Aorta (tissue), 5 donors: ENCODE measurements at regions not wholly inside any gene's neighbourhood (a gene's known extent, or its start where the extent isn't known, plus 50 kb on each side); places are given as distances from the start of the nearest gene placed in this dataset.
A peak's percentile ranks its signal among the peaks of the same experiment; 100 is the strongest.
"Not testable (repeated sequence)": the region's sequence is repeated elsewhere in the genome, so short reads cannot be mapped to it uniquely, and the experiment has no call there.

ENCODE experiments used
- ATAC-seq: fragments of 200-7000 bp; cut with Tn5 transposase; one replicate; pipeline ENCODE4 v1.9.1; 2022; ENCODE audit warnings: moderate library complexity; ENCODE audit not compliant: low FRiP score
- DNase-seq, 2 donors: peaks; one replicate each; pipeline ENCODE4 v3.0.0-alpha.2; 2020
- H3K27ac ChIP-seq, 2 donors: one replicate each; pipeline ENCODE4 v1.5.1; 2013; ENCODE audit warnings: low read length in 2 of 2, mild to moderate bottlenecking in 2 of 2, moderate library complexity in 2 of 2, control low read depth in 1 of 2, inconsistent platforms in 1 of 2, low read depth in 1 of 2
- H3K27me3 ChIP-seq, 2 donors: one replicate each; pipeline ENCODE4 v1.6.1; 2013; ENCODE audit warnings: control low read depth in 1 of 2, low read length in 1 of 2, mild to moderate bottlenecking in 1 of 2, moderate library complexity in 1 of 2; ENCODE audit not compliant: insufficient read depth in 2 of 2, control insufficient read depth in 1 of 2
- H3K36me3 ChIP-seq, 2 donors: one replicate each; pipeline ENCODE4 v1.6.1; 2013; ENCODE audit warnings: control low read depth in 1 of 2, low read length in 1 of 2, mild to moderate bottlenecking in 1 of 2; ENCODE audit not compliant: insufficient read depth in 2 of 2, control insufficient read depth in 1 of 2
- H3K4me1 ChIP-seq, 2 donors: one replicate each; pipeline ENCODE4 v1.6.1; 2013; ENCODE audit warnings: low read length in 2 of 2, control low read depth in 1 of 2, mild to moderate bottlenecking in 1 of 2, moderate library complexity in 1 of 2; ENCODE audit not compliant: insufficient read depth in 2 of 2, control insufficient read depth in 1 of 2
- H3K4me3 ChIP-seq, 2 donors: one replicate each; pipeline ENCODE4 v1.5.1; 2013; ENCODE audit warnings: low read length in 2 of 2, control low read depth in 1 of 2, mild to moderate bottlenecking in 1 of 2
- H3K9me3 ChIP-seq: one replicate; pipeline ENCODE4 v1.6.1; 2013; ENCODE audit warnings: mild to moderate bottlenecking, low read length; ENCODE audit not compliant: control insufficient read depth
- WGBS, 2 donors: extraction: QIAGEN DNeasy Blood & Tissue Kit; methylation state at CpG; one replicate each; pipeline ENCODE4 v1.1.7; 2013; 5-methylcytosine and 5-hydroxymethylcytosine counted together
- intact Hi-C, 2 donors: fragments of 100-400 bp; cut with DNase I; formaldehyde crosslinking; loops; one replicate each; pipeline versions ENCODE4 v1.14.2 to v1.15.0; 2022
- donor health status: healthy with polysubstance abuse.
- donor health status: Bipolar disorder and iron deficiency.
- donor health status: DM: no; HTN: no; CAD: no.
- donor health status: DM: no; HTN: no; CAD: no.
- donor health status: DM: yes; HTN: yes; CAD: no.

GRCh38 chr4:72768364-72768763 lies 199.3 kb upstream of the ADAMTS3 start:
- H3K27me3 ChIP-seq = no peaks in the 10 kb centered on the region
- H3K4me3 ChIP-seq = no peak overlapping the region
- H3K36me3 ChIP-seq = no peaks in the 10 kb centered on the region
- no peaks in the 10 kb centered on the region for H3K4me1 ChIP-seq
- intact Hi-C loops = loop anchor here in 1 of 2 donors (10.0 kb wide), 1 partner anchor 64 kb away; no protein-coding TSS in a partner anchor
- 4 to 5% methylated on average over 2 of the region's 2 CpGs for WGBS, 2 donors
- H3K27ac ChIP-seq = peak overlapping the region in 1 of 2 donors; percentile 58
- ATAC-seq (peak; percentile 65), DNase-seq (no peak)
- no peaks in the 10 kb centered on the region for H3K9me3 ChIP-seq

DNA sequence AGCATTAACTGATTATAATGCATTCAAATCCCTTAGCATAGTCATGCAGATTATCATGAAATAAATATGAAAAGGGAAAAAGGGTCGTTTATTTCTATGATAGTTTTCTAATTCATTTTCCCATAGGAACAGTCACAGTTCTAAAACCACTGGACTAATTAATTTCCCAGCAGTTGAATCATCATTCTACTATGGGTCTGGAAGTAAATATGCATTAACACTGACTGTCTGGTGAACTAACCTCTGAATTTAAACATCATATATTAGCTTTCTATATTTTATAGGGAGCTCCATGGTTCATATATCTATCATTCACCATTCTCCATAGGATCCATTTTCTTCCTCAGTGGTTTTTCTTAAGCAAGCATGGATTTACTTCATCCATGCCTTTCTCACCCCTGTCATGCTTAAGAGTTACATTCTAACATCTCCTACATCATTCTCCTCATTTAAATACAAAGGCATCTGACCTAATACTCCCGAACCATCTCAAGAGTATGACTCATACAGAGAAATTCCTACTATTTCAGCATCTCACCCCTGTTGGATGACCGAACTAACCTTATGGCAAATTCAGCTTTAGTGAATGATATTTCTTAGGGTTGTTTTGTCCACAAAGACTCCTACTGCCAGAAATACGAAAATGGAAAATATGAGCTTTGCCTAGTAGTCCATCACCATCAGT lies 198.7 kb upstream of the ADAMTS3 start:
- H3K4me1 ChIP-seq = no peaks in the 10 kb centered on the region
- intact Hi-C loops = loop anchor here in 1 of 2 donors (10.0 kb wide), 1 partner anchor 63 kb away; no protein-coding TSS in a partner anchor
- DNase-seq (no peak), ATAC-seq (peak; percentile 83)
- no peaks in the 10 kb centered on the region for H3K36me3 ChIP-seq
- peak overlapping the region in 1 of 2 donors; percentile 58 for H3K27ac ChIP-seq
- no peaks in the 10 kb centered on the region for H3K27me3 ChIP-seq
- H3K9me3 ChIP-seq = no peaks in the 10 kb centered on the region
- 22% methylated on average over 4 of the region's 4 CpGs for WGBS, 2 donors
- H3K4me3 ChIP-seq = no peak overlapping the region

- intact Hi-C loops = loop anchor here in 1 of 2 donors (10.0 kb wide), 1 partner anchor 61 kb away; no protein-coding TSS in a partner anchor
- not testable (repeated sequence) for H3K36me3 ChIP-seq, ATAC-seq
Measured at GRCh38 chr4:72765788-72766187, 196.8 kb upstream of the ADAMTS3 start.

DNA sequence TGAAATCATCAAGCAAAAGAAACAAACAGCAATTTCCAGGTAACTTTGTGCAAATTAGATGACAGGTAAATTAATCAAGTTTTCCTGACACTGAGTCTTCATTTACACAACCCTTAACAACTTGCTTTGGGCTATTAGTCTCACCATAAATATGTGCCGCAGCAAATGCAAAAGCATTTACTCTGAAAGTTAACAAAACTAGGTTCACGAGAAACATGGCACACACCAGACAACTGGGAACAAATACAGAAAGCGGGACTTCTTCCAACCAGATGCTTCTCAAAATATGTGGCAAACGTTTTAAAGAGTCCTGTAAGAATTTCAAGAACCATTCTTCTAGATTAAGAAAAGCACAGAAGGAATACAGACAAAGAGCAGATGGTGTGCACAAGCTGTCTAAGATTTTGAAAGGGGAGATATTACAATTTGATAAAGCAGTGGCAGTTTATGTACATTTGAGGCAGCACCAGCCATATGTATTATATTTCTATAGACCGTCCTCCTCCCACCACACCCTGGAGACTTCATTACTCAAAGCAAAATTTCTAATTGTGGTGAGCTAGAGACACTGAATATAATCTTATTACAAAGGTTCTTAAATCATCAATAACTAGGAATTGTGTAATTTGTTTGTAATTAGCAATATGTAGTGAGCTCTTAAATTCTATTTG lies 192.5 kb upstream of the ADAMTS3 start:
- WGBS, 2 donors = 39 to 41% methylated on average over 5 of the region's 5 CpGs
- intact Hi-C loops = loop anchor here in 1 of 2 donors (10.0 kb wide), 1 partner anchor 57 kb away; no protein-coding TSS in a partner anchor
- H3K27ac ChIP-seq = no peak overlapping the region
- no peak overlapping the region for H3K4me3 ChIP-seq
- no peaks in the 10 kb centered on the region for H3K27me3 ChIP-seq
- no peaks in the 10 kb centered on the region for H3K4me1 ChIP-seq
- ATAC-seq = no peak
- H3K36me3 ChIP-seq = no peaks in the 10 kb centered on the region
- no peak for DNase-seq
- no peaks in the 10 kb centered on the region for H3K9me3 ChIP-seq

More at GRCh38 chr4:72765788-72766187, 196.8 kb upstream of the ADAMTS3 start:
- H3K27me3 ChIP-seq, H3K4me3 ChIP-seq, H3K27ac ChIP-seq, H3K4me1 ChIP-seq, H3K9me3 ChIP-seq, DNase-seq: not testable (repeated sequence)
- 78 to 87% methylated on average over 16 to 19 of the region's 19 CpGs for WGBS, 2 donors

GRCh38 chr4:72753414-72753813 lies 184.4 kb upstream of the ADAMTS3 start:
- H3K36me3 ChIP-seq, ATAC-seq, intact Hi-C loops, H3K27me3 ChIP-seq, H3K27ac ChIP-seq, DNase-seq, H3K4me3 ChIP-seq, H3K9me3 ChIP-seq, H3K4me1 ChIP-seq: not testable (repeated sequence)

GRCh38 chr4:72744103-72744725 lies 175.2 kb upstream of the ADAMTS3 start:
- WGBS, 2 donors = 94 to 97% methylated on average over 1 of the region's 1 CpG
- H3K4me1 ChIP-seq = peaks cover 0 to 4% of the 10 kb centered on the region in 2 donors
- H3K9me3 ChIP-seq = no peaks in the 10 kb centered on the region
- no peak overlapping the region for H3K4me3 ChIP-seq
- ATAC-seq (peak; percentile 36), DNase-seq (no peak)
- H3K27ac ChIP-seq = no peak overlapping the region
- H3K36me3 ChIP-seq = no peaks in the 10 kb centered on the region
- H3K27me3 ChIP-seq = no peaks in the 10 kb centered on the region
- intact Hi-C loops = no loop called here

DNA sequence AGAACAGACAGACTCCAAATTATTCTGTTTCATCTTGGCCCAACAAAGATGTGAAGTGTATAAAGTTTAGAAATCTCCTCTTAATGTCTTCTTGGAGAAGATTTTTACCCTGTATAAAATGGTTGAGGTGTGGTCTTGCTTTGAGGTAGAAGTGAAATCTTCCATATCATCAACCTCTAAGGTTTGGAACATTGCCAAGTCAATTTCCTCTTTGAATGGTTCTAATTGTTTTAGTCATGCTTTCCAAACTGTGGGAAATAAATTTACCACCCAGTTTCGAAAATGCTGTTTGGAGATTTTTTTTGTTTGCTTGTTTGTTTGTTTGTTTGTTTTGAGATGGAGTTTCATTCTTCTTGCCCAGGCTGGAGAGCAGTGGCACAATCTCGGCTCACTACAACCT lies 174.1 kb upstream of the ADAMTS3 start:
- WGBS, 2 donors = 83 to 88% methylated on average over 2 of the region's 2 CpGs
- Histone ChIP-seq H3K4me1 (peaks cover 0 to 4% of the 10 kb centered on the region in 2 donors), H3K9me3 (no peaks in the 10 kb centered on the region), H3K27ac (no peak overlapping the region), H3K36me3 (no peaks in the 10 kb centered on the region), H3K4me3 (no peak overlapping the region), H3K27me3 (no peaks in the 10 kb centered on the region)
- no peak for ATAC-seq
- DNase-seq = no peak
- intact Hi-C loops = no loop called here

- Histone ChIP-seq H3K27ac (no peak overlapping the region), H3K9me3 (no peaks in the 10 kb centered on the region), H3K36me3 (no peaks in the 10 kb centered on the region), H3K4me1 (peaks cover 2% of the 10 kb centered on the region in 2 donors), H3K27me3 (no peaks in the 10 kb centered on the region), H3K4me3 (no peak overlapping the region)
- DNase-seq (no peak), ATAC-seq (no peak)
- intact Hi-C loops = no loop called here
- 90 to 96% methylated on average over 2 of the region's 2 CpGs for WGBS, 2 donors
Measured at GRCh38 chr4:72715299-72715698, 146.3 kb upstream of the ADAMTS3 start.
